K562 (cell line): ENCODE measurements at regions not wholly inside any gene's neighbourhood (a gene's known extent, or its start where the extent isn't known, plus 50 kb on each side); places are given as distances from the start of the nearest gene placed in this dataset.

Experiments used
- ATAC-seq: fragments of 200-7000 bp; cut with Tn5 transposase; 3 replicates; pipeline ENCODE4 v1.9.1; 2020; ENCODE audit warnings: moderate library complexity
- BruUV-seq: library from RNA; stranded (reverse); fragments of 400-500 nt; replicated peaks from 2 replicates; lab custom pipeline; 2021; lab: Mats Ljungman, UMichigan
- CTCF ChIA-PET: fragments of 300-600 bp; formaldehyde crosslinking; extraction: SDS; loops from one replicate; lab custom pipeline; 2021; ENCODE audit warnings: low intra/inter-chr PET ratio; lab: Yijun Ruan, JAX
- POLR2A ChIA-PET: fragments of 300-600, 350-650 bp; sonication (Branson Sonifier 250); formaldehyde crosslinking; extraction: SDS; loops from one replicate; lab custom pipeline; 2021; ENCODE audit warnings: antibody characterized with exemption, inconsistent platforms; lab: Yijun Ruan, JAX
- DNase-seq, 4 experiments: peaks; one replicate each; pipeline versions ENCODE4 v3.0.0 to v3.0.0-alpha.2; 2011 to 2018; ENCODE audit warnings: low spot score in 3 of 4, mixed read lengths in 3 of 4; ENCODE audit errors: extremely low read depth in 1 of 4
- FAIRE-seq: peaks from 2 replicates; lab custom pipeline; 2011; peaks lifted over from hg19 to GRCh38; lab: Jason Lieb, UNC
- H2AFZ ChIP-seq: 2 replicates; pipeline ENCODE4 v1.6.0; 2011; ENCODE audit warnings: low read depth, low read length, control low read depth, inconsistent platforms
- H3K27ac ChIP-seq: fragments of 200-600 bp; 3 replicates; pipeline ENCODE4 v1.8.0; 2011; ENCODE audit warnings: low read depth, mild to moderate bottlenecking, control low read depth, inconsistent platforms, low read length, moderate library complexity, mixed read lengths; ENCODE audit errors: extremely low read depth
- H3K27me3 ChIP-seq, 2 experiments: fragments of 300-600 bp in 1 of 2; 2 replicates in 1 of 2; 3 replicates in 1 of 2; pipeline versions ENCODE4 v1.6.0 to v1.8.0; 2011; ENCODE audit warnings: inconsistent platforms in 2 of 2, low read length in 2 of 2, mild to moderate bottlenecking in 1 of 2, mixed read lengths in 1 of 2, moderate library complexity in 1 of 2; ENCODE audit not compliant: control insufficient read depth in 2 of 2, insufficient read depth in 2 of 2
- H3K36me3 ChIP-seq: fragments of 300-600 bp; 3 replicates; pipeline ENCODE4 v1.8.0; 2011; ENCODE audit warnings: mild to moderate bottlenecking, low read length, inconsistent platforms; ENCODE audit not compliant: control insufficient read depth, insufficient read depth
- H3K4me1 ChIP-seq, 2 experiments: fragments of 200-600 bp in 1 of 2; replicated peaks in 1 of 2; 2 replicates in 1 of 2; 3 replicates in 1 of 2; pipeline versions ENCODE4 v1.5.1 to v1.8.0; 2011; ENCODE audit warnings: inconsistent platforms in 2 of 2, low read length in 2 of 2, mild to moderate bottlenecking in 1 of 2, mixed read lengths in 1 of 2, moderate library complexity in 1 of 2; ENCODE audit not compliant: control insufficient read depth in 2 of 2, insufficient read depth in 2 of 2
- H3K4me2 ChIP-seq: 2 replicates; pipeline ENCODE4 v1.6.1; 2011; ENCODE audit warnings: low read length, control low read depth, inconsistent platforms, mixed read lengths; ENCODE audit not compliant: insufficient read depth
- H3K4me3 ChIP-seq: fragments of 200-600 bp; sonication (generic), shearing (Covaris generic); 2 replicates; pipeline ENCODE4 v1.5.1; 2016; ENCODE audit warnings: control low read depth, inconsistent platforms
- H3K79me2 ChIP-seq: fragments of 200-600 bp; 3 replicates; pipeline ENCODE4 v1.8.0; 2011; ENCODE audit warnings: low read length, inconsistent platforms; ENCODE audit not compliant: control insufficient read depth, insufficient read depth
- H3K9ac ChIP-seq, 2 experiments: 2 replicates each; pipeline versions ENCODE4 v1.6.0 to v1.6.1; 2011; ENCODE audit warnings: low read depth in 2 of 2, low read length in 2 of 2, control low read depth in 1 of 2, inconsistent platforms in 1 of 2, mild to moderate bottlenecking in 1 of 2, mixed read lengths in 1 of 2; ENCODE audit not compliant: insufficient read depth in 1 of 2
- H3K9me1 ChIP-seq: one replicate; pipeline ENCODE4 v1.6.0; 2011; ENCODE audit warnings: inconsistent platforms, mild to moderate bottlenecking, low read length, moderate library complexity; ENCODE audit not compliant: control insufficient read depth, insufficient read depth
- H3K9me3 ChIP-seq: replicated peaks from 2 replicates; pipeline ENCODE4 v1.5.1; 2011; ENCODE audit warnings: low read depth, low read length, inconsistent platforms; ENCODE audit not compliant: control insufficient read depth, insufficient read depth
- H4K20me1 ChIP-seq: replicated peaks from 2 replicates; pipeline ENCODE4 v1.6.1; 2011; ENCODE audit warnings: low read length, inconsistent platforms, mixed read lengths; ENCODE audit not compliant: control insufficient read depth, insufficient read depth
- ATF7 ChIP-seq: fragments of 450-650 bp; IDR thresholded peaks from 2 replicates; pipeline ENCODE4 v1.7.1; 2014; ENCODE audit warnings: mild to moderate bottlenecking, moderate library complexity
- BMI1 ChIP-seq: fragments of 150-350 bp; IDR thresholded peaks from 2 replicates; pipeline ENCODE4 v1.6.1; 2014; ENCODE audit warnings: low read length
- CAMTA2 ChIP-seq: fragments of 250-450 bp; sonication (Bioruptor Pico); conservative IDR thresholded peaks from 2 replicates; pipeline ENCODE4 v1.5.1; 2022
- EHMT2 ChIP-seq: fragments of 450-650 bp; IDR thresholded peaks from 2 replicates; pipeline ENCODE4 v1.6.1; 2018; ENCODE audit warnings: antibody characterized with exemption
- ETS1 ChIP-seq: conservative IDR thresholded peaks from 2 replicates; pipeline ENCODE4 v1.6.1; 2011; ENCODE audit warnings: low read depth, mild to moderate bottlenecking, low read length; ENCODE audit not compliant: control insufficient read depth
- FOXK2 ChIP-seq, 2 experiments: fragments of 450-650 bp; IDR thresholded peaks in 1 of 2; conservative IDR thresholded peaks in 1 of 2; 2 replicates each; pipeline ENCODE4 v1.6.1; 2016; ENCODE audit warnings: low read depth in 2 of 2, mild to moderate bottlenecking in 1 of 2
- HMGXB4 ChIP-seq: sonication (generic); formaldehyde crosslinking; IDR thresholded peaks from 2 replicates; pipeline ENCODE4 v1.8.1; 2023; ENCODE audit warnings: mild to moderate bottlenecking, missing genetic modification reagents
- HSF4 ChIP-seq: fragments of 250-450 bp; sonication (Bioruptor Pico); IDR thresholded peaks from 2 replicates; pipeline ENCODE4 v2.1.2; 2022; ENCODE audit warnings: mild to moderate bottlenecking, moderate library complexity, borderline replicate concordance
- KLF1 ChIP-seq: fragments of 450-650 bp; IDR thresholded peaks from 2 replicates; pipeline ENCODE4 v1.6.1; 2016; ENCODE audit warnings: missing genetic modification characterization, missing compliant biosample characterization
- MAFF ChIP-seq: IDR thresholded peaks from 2 replicates; pipeline ENCODE4 v1.6.1; 2012; ENCODE audit warnings: low read length, improper control_type of control experiment
- MECOM ChIP-seq: fragments of 250-450 bp; sonication (Bioruptor Pico); IDR thresholded peaks from 2 replicates; pipeline ENCODE4 v1.8.0; 2022; ENCODE audit warnings: inconsistent platforms
- RAD21 ChIP-seq, 2 experiments: fragments of 250-450 bp in 1 of 2; fragments of 450-650 bp in 1 of 2; sonication (Bioruptor Pico) in 1 of 2; formaldehyde crosslinking in 1 of 2; IDR thresholded peaks in 1 of 2; conservative IDR thresholded peaks in 1 of 2; 2 replicates each; pipeline versions ENCODE4 v1.4.0 to v1.8.0; 2020 to 2022; ENCODE audit warnings: mild to moderate bottlenecking in 2 of 2, moderate library complexity in 1 of 2
- SMARCA5 ChIP-seq: fragments of 450-650 bp; IDR thresholded peaks from 2 replicates; pipeline ENCODE4 v1.6.1; 2016
- TFE3 ChIP-seq: fragments of 450-650 bp; formaldehyde crosslinking; IDR thresholded peaks from 2 replicates; pipeline ENCODE4 v1.4.0; 2020; ENCODE audit warnings: mild to moderate bottlenecking, mixed read lengths
- ZFP36 ChIP-seq: fragments of 150-350 bp; IDR thresholded peaks from 2 replicates; pipeline ENCODE4 v1.6.1; 2018; ENCODE audit warnings: low read length, low read depth; ENCODE audit not compliant: partially characterized antibody
- ZNF586 ChIP-seq: fragments of 450-650 bp; formaldehyde crosslinking; conservative IDR thresholded peaks from 2 replicates; pipeline ENCODE4 v1.4.0; 2020; ENCODE audit warnings: mild to moderate bottlenecking, moderate library complexity
- WGBS: fragments of 100-300 bp; shearing (Covaris generic); methylation state at CpG from one replicate; pipeline ENCODE4 v1.1.6; 2016; ENCODE audit warnings: low coverage, mixed read lengths; ENCODE audit not compliant: insufficient coverage; ENCODE audit errors: missing lambda C conversion rate; 5-methylcytosine and 5-hydroxymethylcytosine counted together
- in situ Hi-C: fragments of 300-500 bp; cut with MboI; formaldehyde crosslinking; loops from 4 replicates; pipeline ENCODE4 v1.15.0; 2018; ENCODE audit warnings: inconsistent platforms, mixed read lengths
- intact Hi-C: fragments of 100-400 bp; cut with micrococcal nuclease; formaldehyde crosslinking; loops from 2 replicates; pipeline ENCODE4 v1.14.2; 2022

GRCh38 chr17:52756746-52757145 is 598.2 kb upstream of the CA10 start (continued):
- TF ChIP-seq ETS1 (no peak), CAMTA2 (CRISPR knock-in tag) (no peak), MECOM (CRISPR knock-in tag) (no peak), ZNF586 (CRISPR knock-in tag) (no peak)

- Histone ChIP-seq H3K4me1 (no peaks in the 10 kb centered on the region), H3K9ac (no peak overlapping the region), H3K27ac (no peak overlapping the region), H4K20me1 (no peaks in the 10 kb centered on the region), H3K9me3 (no peaks in the 10 kb centered on the region), H3K36me3 (no peaks in the 10 kb centered on the region), H3K27me3 (no peaks in the 10 kb centered on the region), H2AFZ (no peak overlapping the region), H3K4me3 (no peak overlapping the region), H3K79me2 (no peaks in the 10 kb centered on the region), H3K9me1 (no peaks in the 10 kb centered on the region), H3K4me2 (no peak overlapping the region)
- 0% methylated on average over 4 of the region's 4 CpGs for WGBS
- ATAC-seq (no peak), DNase-seq (no peak), FAIRE-seq (no peak)
- ChIA-PET POLR2A (no interaction called here), CTCF (no interaction called here)
- BruUV-seq: no TSS peak
- no peak for TF ChIP-seq ATF7
- TF ChIP-seq MAFF: no peak
- no peak for TF ChIP-seq HSF4 (CRISPR knock-in tag)
- no peak for TF ChIP-seq SMARCA5
- TF ChIP-seq HMGXB4 (CRISPR knock-in tag): no peak
- TF ChIP-seq EHMT2: no peak
- TF ChIP-seq BMI1: no peak
- no peak for TF ChIP-seq FOXK2 (conservative IDR thresholded peaks at IDR 0.05 in 1 of 2, IDR thresholded peaks at IDR 0.05 in 1 of 2; ENCODE audit: low read depth in 2 of 2)
- TF ChIP-seq RAD21 (CRISPR knock-in tag; conservative IDR thresholded peaks at IDR 0.05 in 1 of 2, IDR thresholded peaks at IDR 0.05 in 1 of 2): no peak
- TF ChIP-seq TFE3 (CRISPR knock-in tag): no peak
- TF ChIP-seq ZFP36: no peak
- no peak for TF ChIP-seq KLF1 (tag)
- in situ Hi-C loops: no loop called here
- intact Hi-C loops: no loop called here
Measured at GRCh38 chr17:52754838-52755237, 596.3 kb upstream of the CA10 start.
